Endothelial cell of umbilical vein (primary cell): ENCODE measurements at regions not wholly inside any gene's neighbourhood (a gene's known extent, or its start where the extent isn't known, plus 50 kb on each side); places are given as distances from the start of the nearest gene placed in this dataset.

Experiments used
- EZH2 ChIP-seq: IDR thresholded peaks from 2 replicates; pipeline ENCODE4 v1.6.1; 2012; ENCODE audit warnings: borderline replicate concordance, low read depth, mild to moderate bottlenecking, moderate library complexity, low read length, inconsistent platforms; ENCODE audit not compliant: severe bottlenecking
- GATA2 ChIP-seq: IDR thresholded peaks from 2 replicates; pipeline ENCODE4 v1.7.0; 2011; ENCODE audit warnings: low read depth, mild to moderate bottlenecking, moderate library complexity, mixed read lengths, low read length; ENCODE audit not compliant: insufficient read length, insufficient read depth
- JUN ChIP-seq: IDR thresholded peaks from 2 replicates; pipeline ENCODE4 v1.6.1; 2011; ENCODE audit warnings: borderline replicate concordance, low read depth; ENCODE audit not compliant: insufficient read length, insufficient read depth
- MYC ChIP-seq: IDR thresholded peaks from one replicate; pipeline ENCODE4 v1.6.1; 2011; ENCODE audit warnings: mild to moderate bottlenecking, low read depth, low read length
- POLR2A ChIP-seq: IDR thresholded peaks from 2 replicates; pipeline ENCODE4 v1.6.1; 2012; ENCODE audit warnings: low read depth, mild to moderate bottlenecking, control low read depth, low read length
- POLR2AphosphoS5 ChIP-seq: IDR thresholded peaks from 2 replicates; pipeline ENCODE4 v1.6.1; 2012; ENCODE audit warnings: low read depth, mild to moderate bottlenecking, control low read depth, low read length, moderate library complexity; ENCODE audit not compliant: insufficient read depth
- TF ChIP-seq, protein P1 (sequence below): IDR thresholded peaks from 2 replicates; pipeline ENCODE4 v1.6.1; 2011; ENCODE audit not compliant: insufficient read depth, insufficient read length
- TF ChIP-seq, protein P2 (sequence below), 2 donors: IDR thresholded peaks; 1 replicate in 1 of 2; 2 replicates in 1 of 2; pipeline ENCODE4 v1.5.1; 2011; ENCODE audit warnings: low read length in 2 of 2, mild to moderate bottlenecking in 2 of 2, moderate library complexity in 2 of 2, control low read depth in 1 of 2, inconsistent platforms in 1 of 2, low read depth in 1 of 2; ENCODE audit not compliant: insufficient read depth in 1 of 2; ENCODE audit errors: extremely low read depth in 1 of 2

DNA sequence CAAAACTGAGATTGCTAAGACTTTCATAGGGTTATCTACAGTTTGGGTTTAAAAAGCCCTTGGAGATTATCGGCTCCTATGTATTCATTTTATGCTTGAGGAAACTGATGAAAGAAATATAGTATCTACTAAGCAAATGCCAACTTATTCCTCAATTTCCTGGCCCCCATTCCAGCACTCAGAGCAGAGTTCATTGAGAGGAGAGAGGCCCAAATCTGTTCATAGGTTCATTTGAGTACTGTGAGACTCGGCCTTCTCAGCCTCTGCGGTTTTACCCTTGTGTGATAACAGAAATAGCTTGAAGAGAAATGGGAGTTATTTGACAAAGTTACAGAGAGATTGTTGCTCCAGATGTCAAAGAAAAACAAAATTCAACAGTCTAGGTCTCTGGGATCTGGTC lies 226.7 kb upstream of the ARHGAP42 start:
- TF ChIP-seq POLR2A (no peak), POLR2AphosphoS5 (no peak), GATA2 (no peak), EZH2 (no peak), MYC (no peak), JUN (no peak)
- TF ChIP-seq, protein P1, sequence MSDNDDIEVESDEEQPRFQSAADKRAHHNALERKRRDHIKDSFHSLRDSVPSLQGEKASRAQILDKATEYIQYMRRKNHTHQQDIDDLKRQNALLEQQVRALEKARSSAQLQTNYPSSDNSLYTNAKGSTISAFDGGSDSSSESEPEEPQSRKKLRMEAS, result no peak
- TF ChIP-seq, protein P2, sequence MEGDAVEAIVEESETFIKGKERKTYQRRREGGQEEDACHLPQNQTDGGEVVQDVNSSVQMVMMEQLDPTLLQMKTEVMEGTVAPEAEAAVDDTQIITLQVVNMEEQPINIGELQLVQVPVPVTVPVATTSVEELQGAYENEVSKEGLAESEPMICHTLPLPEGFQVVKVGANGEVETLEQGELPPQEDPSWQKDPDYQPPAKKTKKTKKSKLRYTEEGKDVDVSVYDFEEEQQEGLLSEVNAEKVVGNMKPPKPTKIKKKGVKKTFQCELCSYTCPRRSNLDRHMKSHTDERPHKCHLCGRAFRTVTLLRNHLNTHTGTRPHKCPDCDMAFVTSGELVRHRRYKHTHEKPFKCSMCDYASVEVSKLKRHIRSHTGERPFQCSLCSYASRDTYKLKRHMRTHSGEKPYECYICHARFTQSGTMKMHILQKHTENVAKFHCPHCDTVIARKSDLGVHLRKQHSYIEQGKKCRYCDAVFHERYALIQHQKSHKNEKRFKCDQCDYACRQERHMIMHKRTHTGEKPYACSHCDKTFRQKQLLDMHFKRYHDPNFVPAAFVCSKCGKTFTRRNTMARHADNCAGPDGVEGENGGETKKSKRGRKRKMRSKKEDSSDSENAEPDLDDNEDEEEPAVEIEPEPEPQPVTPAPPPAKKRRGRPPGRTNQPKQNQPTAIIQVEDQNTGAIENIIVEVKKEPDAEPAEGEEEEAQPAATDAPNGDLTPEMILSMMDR (IDR thresholded peaks at IDR 0.05; ENCODE audit: extremely low read depth in 1 of 2, insufficient read depth in 1 of 2, low read depth in 1 of 2, low read length in 2 of 2), result no peak
